ENCODE measurements at regions not wholly inside any gene's neighbourhood (a gene's known extent, or its start where the extent isn't known, plus 50 kb on each side); places are given as distances from the start of the nearest gene placed in this dataset.
"Not testable (repeated sequence)": the region's sequence is repeated elsewhere in the genome, so short reads cannot be mapped to it uniquely, and the experiment has no call there.

GRCh38 chr4:3365326-3365725 lies 72.5 kb downstream of the RGS12 start:
- no peak for DNase-seq

GRCh38 chr4:3365871-3366842 lies 73.3 kb downstream of the RGS12 start:
- DNase-seq: no peak

DNA sequence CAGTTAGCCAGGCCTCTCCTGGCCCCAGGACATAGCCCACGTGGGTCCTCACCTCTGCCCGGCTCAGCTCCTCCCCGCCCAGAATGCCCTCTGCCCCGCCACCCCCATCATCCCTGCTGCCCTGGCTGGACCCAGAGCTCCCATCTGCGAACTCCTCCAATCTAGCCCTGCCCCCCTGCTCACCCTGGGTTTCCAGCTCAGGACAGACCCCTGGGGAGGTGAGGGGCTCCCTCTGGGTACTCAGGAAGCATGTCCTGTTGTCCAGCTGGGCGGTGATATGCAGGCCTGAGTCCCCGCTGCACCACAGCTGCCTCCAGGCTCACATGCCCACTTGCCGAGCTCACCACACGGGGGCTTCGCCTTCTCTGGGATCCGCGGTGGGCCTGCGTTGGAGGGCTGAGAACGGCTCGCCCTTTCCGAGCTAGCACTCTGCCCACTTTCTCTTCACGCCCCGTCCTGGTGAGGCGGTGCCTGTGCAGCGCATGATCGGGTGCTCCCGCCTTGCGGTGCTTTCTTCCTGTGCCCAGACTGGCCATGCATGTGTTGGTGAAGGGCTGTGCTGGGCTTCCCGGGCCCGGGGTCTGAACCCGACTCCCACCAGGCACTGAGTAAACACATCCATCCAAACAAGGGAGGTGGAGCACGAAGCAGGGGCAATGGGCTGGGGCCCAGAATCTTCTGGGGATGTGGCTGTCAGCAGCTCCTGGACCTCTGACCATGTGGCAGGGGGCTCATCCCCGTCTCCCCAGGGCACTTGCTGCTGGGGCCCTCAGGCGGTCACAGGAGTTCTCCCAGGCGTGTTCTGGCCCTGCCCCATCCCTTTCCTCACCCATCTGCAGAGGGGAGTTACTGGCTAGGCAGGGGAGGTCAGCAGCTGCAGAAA lies 74.3 kb downstream of the RGS12 start:
- DNase-seq: no peak

GRCh38 chr4:3367866-3368265 lies 73.9 kb upstream of the HGFAC start:
- no peak for DNase-seq

- DNase-seq: no peak
These were observed 73.4 kb upstream of the HGFAC start for GRCh38 chr4:3368334-3368733.

- no peak for DNase-seq
These were observed 72.7 kb upstream of the HGFAC start for GRCh38 chr4:3368841-3369760.

DNA sequence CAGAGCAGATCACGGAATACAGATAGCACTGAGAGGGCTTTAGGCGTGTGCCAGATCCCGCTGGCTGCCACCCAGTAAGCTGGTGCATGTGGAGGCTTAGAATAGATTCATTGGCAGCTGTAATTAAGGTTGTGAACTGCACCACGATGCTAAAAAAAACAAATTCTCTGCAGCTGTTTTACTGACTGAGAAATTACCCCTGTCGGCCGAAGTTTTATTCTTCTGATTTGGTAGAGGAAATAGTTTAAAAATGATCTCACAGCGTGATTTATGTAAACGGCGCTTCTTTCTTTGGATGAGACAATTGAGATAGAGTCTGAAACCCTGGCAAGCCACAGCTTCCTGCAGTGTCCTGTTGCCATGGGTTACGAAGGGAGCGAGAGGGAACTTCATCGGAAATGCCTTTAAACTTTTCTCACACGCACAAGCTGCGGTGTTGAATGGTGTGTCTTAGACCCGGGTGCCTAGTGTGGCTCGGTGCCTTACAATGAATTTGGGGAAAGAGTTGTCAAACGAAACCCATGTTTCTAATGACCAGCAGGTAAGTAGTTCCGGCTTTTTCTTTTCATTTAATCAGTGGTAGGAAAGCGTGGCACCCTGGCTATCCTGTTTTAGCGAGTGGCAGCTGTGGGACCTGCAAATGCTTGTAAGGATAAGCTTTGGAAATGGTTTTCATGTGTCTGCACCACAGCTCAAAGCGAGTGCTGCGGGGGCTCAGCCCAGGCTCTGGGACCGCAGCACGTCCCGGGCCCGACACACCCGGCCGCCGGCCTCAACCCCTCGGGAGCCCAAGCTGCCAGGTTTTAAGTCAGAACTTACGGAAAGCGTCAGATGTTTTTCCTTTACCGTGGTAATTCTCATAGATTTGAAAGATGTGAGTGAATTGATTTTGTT lies 71.7 kb upstream of the HGFAC start:
- DNase-seq: peak; percentile 56

GRCh38 chr4:3371033-3372001 lies 70.5 kb upstream of the HGFAC start:
- no peak for DNase-seq

DNA sequence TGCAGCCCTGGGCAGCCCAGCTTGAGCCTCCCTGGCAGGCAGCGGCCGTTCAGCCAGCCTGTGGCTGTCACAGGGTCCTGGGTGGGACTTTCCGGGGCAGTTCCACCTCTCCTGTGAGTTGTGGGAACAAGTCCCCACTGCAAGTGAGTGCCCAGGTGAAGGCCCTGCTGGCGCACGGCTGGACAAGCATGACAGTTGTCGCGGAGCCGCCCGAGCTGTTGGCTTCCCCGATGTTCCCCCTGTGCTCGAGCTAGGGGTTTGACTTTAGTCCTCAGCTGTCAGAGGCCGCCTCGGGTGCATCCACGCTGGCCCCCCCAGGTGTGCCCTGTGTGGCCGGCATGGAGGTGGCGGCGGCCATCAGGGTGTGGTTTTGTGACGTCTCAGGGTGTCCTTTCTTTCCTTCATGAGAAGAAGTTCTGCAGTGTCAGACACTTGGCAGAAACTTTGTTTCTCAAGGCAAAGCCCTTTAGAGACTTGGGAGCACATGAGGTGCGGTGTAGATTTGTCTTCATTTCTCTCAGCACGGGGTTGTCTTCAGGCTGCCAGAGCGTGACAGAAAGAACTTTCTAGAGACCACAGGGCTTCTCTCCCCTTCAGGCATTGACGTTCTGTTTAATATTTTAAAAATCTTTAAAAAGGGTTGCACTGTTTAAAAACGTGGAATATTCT lies 69.4 kb upstream of the HGFAC start:
- no peak for DNase-seq

GRCh38 chr4:3372933-3373465 lies 68.8 kb upstream of the HGFAC start:
- DNase-seq: peak; percentile 77

DNA sequence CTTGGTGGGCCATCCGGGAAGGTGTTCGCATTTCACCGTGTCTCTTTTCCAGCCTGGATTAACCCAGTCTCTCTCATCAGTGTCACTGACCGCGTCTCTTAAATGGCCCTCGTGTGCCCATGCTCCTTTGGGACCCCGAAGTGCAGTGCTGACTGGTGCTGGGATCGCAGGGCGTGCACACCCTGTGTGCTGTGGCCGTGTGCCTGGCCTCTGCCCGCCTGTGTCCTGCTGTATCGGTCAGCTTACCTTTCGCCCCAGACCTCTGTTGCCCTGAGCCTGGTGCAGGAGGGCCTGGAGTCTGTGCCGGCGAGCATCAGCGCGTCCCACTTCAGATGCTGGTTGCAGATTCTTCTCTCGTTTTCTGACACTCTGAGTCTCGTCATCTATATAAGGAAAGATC lies 68.3 kb upstream of the HGFAC start:
- no peak for DNase-seq

DNA sequence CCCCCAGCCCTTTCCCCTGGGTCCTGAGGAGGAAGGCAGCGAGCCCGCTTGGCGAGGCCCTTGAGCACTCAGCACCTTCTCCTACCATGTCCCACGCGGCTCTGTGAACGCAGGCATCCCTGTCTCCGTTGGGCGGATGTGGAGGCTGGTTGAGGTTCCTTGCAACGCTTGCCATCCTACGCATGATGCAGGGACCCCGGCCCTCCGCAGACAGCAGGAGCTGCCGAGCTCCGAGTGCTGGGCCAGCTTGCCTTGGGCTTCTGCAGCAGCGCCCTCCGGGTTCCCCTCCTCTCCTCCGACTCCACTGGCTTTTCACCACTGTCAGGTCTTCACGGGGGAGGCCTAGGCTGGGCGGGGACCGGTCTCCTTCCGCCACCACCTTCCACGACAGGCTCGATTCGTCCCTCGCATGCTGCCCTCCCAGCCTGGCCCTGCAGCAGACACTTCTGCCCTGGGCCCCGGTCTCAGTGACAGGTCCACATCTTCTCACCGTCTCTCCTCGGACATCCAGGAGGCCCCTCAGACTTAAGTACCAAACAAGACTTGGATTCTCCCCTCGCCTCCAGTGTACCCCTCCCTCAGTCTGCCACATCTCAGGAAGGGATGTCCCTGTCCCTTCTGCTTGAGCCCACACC lies 67.6 kb upstream of the HGFAC start:
- DNase-seq: no peak

DNA sequence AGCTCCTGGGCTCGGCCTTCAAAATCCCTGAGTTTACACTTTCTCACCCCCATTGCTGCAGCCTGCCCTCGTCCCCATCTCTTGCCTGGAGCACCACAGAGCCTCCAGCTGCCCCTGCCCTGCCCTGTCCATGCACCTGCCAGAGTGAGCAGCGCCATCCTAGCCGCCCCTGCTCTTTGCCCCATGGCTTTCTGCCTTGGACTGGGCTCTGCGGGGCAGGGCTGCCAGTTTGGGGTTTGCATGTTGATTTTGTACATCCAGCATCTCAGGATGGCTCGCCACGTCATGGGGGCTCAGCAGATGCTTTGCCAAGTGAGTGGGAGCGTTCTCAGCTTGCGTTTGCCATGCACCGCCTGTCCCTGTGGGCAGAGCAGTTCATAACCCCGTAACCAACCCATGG lies 67.1 kb upstream of the HGFAC start:
- no peak for DNase-seq

- DNase-seq: no peak
These were observed 66.1 kb upstream of the HGFAC start for GRCh38 chr4:3375688-3376087.

DNA sequence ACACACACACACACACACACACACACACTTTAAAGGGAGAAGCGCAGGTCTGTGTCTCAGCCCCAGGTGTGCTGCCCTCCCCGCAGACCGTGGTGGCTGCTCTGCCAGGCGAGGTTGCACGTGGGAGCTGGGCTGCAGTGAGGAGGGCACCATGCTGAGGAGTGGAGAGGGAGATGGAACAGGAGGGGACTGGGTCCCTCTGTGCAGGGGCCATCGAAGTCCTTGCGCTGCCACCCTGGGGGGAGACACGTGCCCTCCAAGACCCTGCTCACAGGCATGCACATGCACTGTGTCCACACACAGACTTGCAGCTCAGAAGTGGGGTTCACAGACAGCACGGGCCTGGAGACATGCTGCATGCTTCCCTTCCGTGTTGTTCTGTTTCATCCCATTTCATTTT lies 65.5 kb upstream of the HGFAC start:
- DNase-seq: no peak

- no peak for DNase-seq
These were observed 64.2 kb upstream of the HGFAC start for GRCh38 chr4:3377557-3377956.

- not testable (repeated sequence) for DNase-seq
These were observed 61.4 kb upstream of the HGFAC start for GRCh38 chr4:3380336-3380735.

DNA sequence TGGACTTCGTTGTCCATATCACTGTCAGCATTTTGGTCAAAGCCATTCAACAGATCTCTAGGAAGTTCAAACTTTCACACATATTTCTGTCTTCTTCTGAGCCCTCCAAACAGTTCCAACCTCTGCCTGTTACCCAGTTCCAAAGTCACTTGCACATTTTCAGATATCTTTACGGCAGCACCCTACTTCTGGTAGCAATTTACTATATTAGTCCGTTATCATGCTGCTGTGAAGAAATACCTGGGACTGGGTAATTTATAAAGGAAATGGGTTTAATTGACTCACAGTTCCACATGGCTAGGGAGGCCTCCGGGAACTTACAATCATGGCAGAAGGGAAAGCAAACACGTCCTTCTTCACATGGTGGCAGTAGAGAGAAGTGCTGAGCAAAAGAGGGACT lies 60.6 kb upstream of the HGFAC start:
- DNase-seq: not testable (repeated sequence)

GRCh38 chr4:3382251-3382650 lies 59.5 kb upstream of the HGFAC start:
- DNase-seq: no peak
